Neural crest cell (in vitro differentiated cells): ENCODE measurements at regions not wholly inside any gene's neighbourhood (a gene's known extent, or its start where the extent isn't known, plus 50 kb on each side); places are given as distances from the start of the nearest gene placed in this dataset.

Source experiments
- DNase-seq: peaks from one replicate; pipeline ENCODE4 v3.0.0; 2021; ENCODE audit warnings: low read depth, mixed read lengths, low spot score
- H3K27ac Mint-ChIP-seq: one replicate; pipeline ENCODE4 v1.8.0; 2021; ENCODE audit warnings: mild to moderate bottlenecking, mixed read lengths; ENCODE audit not compliant: unreplicated experiment
- H3K27me3 Mint-ChIP-seq: 2 replicates; pipeline ENCODE4 v1.8.0; 2021; ENCODE audit warnings: low read depth, mild to moderate bottlenecking, mixed read lengths
- H3K36me3 Mint-ChIP-seq: 2 replicates; pipeline ENCODE4 v1.8.0; 2021; ENCODE audit warnings: low read depth, mild to moderate bottlenecking, mixed read lengths
- H3K4me1 Mint-ChIP-seq: 2 replicates; pipeline ENCODE4 v1.8.0; 2021; ENCODE audit warnings: mixed read lengths
- H3K4me3 Mint-ChIP-seq: one replicate; pipeline ENCODE4 v1.8.0; 2021; ENCODE audit warnings: mild to moderate bottlenecking, mixed read lengths
- H3K9me3 Mint-ChIP-seq: 2 replicates; pipeline ENCODE4 v1.8.0; 2021; ENCODE audit warnings: mixed read lengths
- TF ChIP-seq, protein P1 (sequence below): fragments of 200-600 bp; sonication (generic); conservative IDR thresholded peaks from 2 replicates; pipeline ENCODE4 v1.5.0; 2021; ENCODE audit warnings: antibody characterized with exemption, mild to moderate bottlenecking

DNA sequence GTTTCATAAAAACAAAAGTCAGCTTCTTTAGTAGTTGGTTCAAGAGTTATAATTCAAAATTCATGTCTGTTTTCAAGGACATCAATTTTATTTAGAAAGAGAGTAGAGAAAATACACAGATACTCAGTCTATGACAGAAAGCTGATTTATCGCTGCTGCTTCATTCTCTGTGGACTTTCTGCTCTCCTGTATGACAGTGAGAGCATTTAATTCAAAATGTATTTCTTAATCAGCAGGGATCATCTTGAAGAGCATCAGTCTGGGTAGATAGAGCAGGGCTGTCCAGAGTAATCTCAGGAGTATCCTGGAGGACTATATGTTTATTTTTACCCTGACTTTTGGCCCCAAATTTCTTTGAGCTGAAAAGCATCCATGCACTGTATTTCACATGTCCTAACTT lies 1676.7 kb downstream of the REEP3 start:
- Mint-ChIP-seq H3K27ac (no peak overlapping the region), H3K36me3 (no peaks in the 10 kb centered on the region), H3K9me3 (no peaks in the 10 kb centered on the region), H3K4me3 (no peak overlapping the region), H3K27me3 (no peaks in the 10 kb centered on the region), H3K4me1 (peaks cover 4% of the 10 kb centered on the region)
- DNase-seq: no peak
- TF ChIP-seq, protein P1, sequence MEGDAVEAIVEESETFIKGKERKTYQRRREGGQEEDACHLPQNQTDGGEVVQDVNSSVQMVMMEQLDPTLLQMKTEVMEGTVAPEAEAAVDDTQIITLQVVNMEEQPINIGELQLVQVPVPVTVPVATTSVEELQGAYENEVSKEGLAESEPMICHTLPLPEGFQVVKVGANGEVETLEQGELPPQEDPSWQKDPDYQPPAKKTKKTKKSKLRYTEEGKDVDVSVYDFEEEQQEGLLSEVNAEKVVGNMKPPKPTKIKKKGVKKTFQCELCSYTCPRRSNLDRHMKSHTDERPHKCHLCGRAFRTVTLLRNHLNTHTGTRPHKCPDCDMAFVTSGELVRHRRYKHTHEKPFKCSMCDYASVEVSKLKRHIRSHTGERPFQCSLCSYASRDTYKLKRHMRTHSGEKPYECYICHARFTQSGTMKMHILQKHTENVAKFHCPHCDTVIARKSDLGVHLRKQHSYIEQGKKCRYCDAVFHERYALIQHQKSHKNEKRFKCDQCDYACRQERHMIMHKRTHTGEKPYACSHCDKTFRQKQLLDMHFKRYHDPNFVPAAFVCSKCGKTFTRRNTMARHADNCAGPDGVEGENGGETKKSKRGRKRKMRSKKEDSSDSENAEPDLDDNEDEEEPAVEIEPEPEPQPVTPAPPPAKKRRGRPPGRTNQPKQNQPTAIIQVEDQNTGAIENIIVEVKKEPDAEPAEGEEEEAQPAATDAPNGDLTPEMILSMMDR: no peak

DNA sequence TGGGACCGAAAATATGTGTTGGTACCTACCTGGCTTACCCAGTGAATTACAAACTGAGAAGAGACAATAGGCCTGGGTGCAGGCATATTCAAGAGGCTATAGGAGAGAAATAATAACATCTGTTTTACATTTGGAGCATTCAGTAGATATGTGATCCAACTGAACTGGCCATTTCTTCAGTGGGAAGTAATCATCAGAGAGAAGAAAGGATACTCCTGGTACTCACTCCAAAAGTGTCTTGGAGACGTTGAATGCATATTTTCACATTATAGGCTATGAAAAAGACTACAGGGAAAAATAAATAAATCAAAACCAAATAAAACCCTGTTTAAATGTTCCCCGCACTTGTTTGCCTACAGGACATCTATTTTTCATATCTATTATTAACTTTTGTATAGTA lies 1680.3 kb downstream of the REEP3 start:
- Mint-ChIP-seq H3K4me3 (no peak overlapping the region), H3K27ac (no peak overlapping the region), H3K27me3 (no peaks in the 10 kb centered on the region), H3K36me3 (no peaks in the 10 kb centered on the region), H3K4me1 (no peaks in the 10 kb centered on the region), H3K9me3 (no peaks in the 10 kb centered on the region)
- TF ChIP-seq, protein P1: no peak
- DNase-seq: no peak

DNA sequence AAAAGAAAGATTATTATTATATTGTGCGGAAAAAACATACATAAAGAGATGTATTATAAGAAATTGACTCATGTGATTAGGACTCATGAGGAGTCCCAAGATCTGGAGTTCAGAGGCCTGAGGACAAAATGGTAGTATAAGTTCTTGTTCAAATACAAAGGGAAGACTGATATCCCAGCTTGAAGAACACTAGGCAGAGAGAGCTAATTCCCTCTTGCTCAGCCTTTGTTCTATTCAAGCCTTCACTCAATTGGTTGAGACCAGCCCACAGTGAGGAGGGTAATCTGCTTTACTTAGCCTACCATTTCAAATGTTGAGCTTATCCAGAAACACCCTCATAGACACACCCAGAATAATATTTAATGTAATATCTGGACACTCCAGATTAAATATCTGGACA lies 1683.8 kb downstream of the REEP3 start:
- H3K27ac Mint-ChIP-seq: no peak overlapping the region
- H3K4me1 Mint-ChIP-seq: no peaks in the 10 kb centered on the region
- H3K9me3 Mint-ChIP-seq: no peaks in the 10 kb centered on the region
- no peak overlapping the region for H3K4me3 Mint-ChIP-seq
- no peak for DNase-seq
- H3K27me3 Mint-ChIP-seq: no peaks in the 10 kb centered on the region
- TF ChIP-seq, protein P1: no peak
- H3K36me3 Mint-ChIP-seq: no peaks in the 10 kb centered on the region

DNA sequence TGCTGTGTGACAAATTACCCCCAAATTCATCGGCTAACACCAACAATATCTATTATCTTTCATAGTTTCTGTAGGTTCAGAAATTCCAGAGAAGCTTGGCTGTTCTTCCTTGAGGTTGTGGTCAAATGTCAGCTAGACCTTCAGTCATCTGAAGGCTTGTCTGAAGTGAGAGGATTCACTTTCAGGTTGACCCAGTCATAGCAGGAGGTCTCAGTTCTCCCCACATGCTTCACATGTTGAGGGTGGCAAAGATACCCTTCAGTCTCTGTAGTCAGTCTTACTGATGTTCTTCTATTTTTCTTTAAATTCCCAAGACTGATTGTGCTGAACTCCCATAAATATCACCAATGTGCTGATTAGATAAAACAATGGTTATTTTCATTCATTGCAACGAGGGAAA lies 1692.0 kb downstream of the REEP3 start:
- no peak for DNase-seq
- Mint-ChIP-seq H3K4me3 (no peak overlapping the region), H3K4me1 (no peaks in the 10 kb centered on the region), H3K9me3 (no peaks in the 10 kb centered on the region), H3K27ac (no peak overlapping the region), H3K27me3 (no peaks in the 10 kb centered on the region), H3K36me3 (no peaks in the 10 kb centered on the region)
- TF ChIP-seq, protein P1: no peak

DNA sequence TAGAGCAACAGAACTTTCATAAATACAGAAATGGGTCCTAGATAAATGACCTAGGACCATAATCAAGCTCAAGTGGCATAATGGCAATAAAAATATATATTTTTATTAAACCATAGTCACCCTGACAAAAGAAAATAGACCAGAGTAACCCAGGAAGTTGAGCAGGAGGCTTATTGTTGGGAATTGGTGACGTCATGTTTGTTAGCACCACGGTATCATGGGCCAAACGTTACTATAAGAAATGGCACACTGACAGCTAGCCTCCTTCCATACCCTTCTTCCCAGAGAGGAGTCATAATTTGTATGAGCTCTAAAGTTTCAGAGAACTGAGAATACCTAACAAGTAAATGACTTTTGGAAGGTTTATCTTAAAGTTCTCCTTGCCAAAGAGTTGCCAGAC lies 1698.2 kb downstream of the REEP3 start:
- Mint-ChIP-seq H3K9me3 (peaks cover 2% of the 10 kb centered on the region), H3K36me3 (no peaks in the 10 kb centered on the region), H3K4me3 (no peak overlapping the region), H3K27ac (no peak overlapping the region), H3K27me3 (no peaks in the 10 kb centered on the region), H3K4me1 (no peaks in the 10 kb centered on the region)
- TF ChIP-seq, protein P1: no peak
- DNase-seq: no peak

DNA sequence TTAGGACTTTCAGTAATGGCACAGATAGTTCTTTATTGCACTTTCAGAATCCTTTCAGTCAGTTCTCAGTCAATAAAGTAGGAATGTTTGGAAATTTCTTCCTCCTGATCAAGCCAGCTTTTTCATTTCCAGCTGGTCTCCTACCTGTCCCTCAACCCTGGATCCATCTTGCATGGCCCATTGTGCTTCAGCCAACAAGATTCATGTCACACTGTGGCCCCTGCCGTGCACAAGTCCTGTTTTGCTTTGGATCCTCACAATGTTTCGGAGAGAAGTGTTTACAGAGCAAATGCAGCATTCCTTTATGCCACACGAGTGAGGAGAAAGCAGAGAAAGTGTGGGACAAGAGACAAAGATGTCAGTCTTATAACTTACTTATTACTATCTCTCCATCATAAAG lies 1694.7 kb upstream of the LRRTM3 start:
- TF ChIP-seq, protein P1: no peak
- no peak overlapping the region for H3K27ac Mint-ChIP-seq
- H3K4me1 Mint-ChIP-seq: no peaks in the 10 kb centered on the region
- H3K36me3 Mint-ChIP-seq: no peaks in the 10 kb centered on the region
- no peak overlapping the region for H3K4me3 Mint-ChIP-seq
- no peaks in the 10 kb centered on the region for H3K9me3 Mint-ChIP-seq
- no peak for DNase-seq
- H3K27me3 Mint-ChIP-seq: no peaks in the 10 kb centered on the region
